Neuronal stem cell (in vitro differentiated cells): ENCODE measurements at regions not wholly inside any gene's neighbourhood (a gene's known extent, or its start where the extent isn't known, plus 50 kb on each side); places are given as distances from the start of the nearest gene placed in this dataset.

ENCODE experiments used
- DNase-seq: peaks from one replicate; pipeline ENCODE4 v3.0.0-alpha.2; 2013; ENCODE audit warnings: low spot score
- H2AFZ ChIP-seq: one replicate; pipeline ENCODE4 v1.6.1; 2013; ENCODE audit warnings: mild to moderate bottlenecking, low read length, inconsistent platforms
- H2AK5ac ChIP-seq: 2 replicates; pipeline ENCODE4 v1.6.1; 2013; ENCODE audit warnings: low read depth, mild to moderate bottlenecking, inconsistent platforms, low read length, moderate library complexity, mixed read lengths
- H2BK120ac ChIP-seq: 2 replicates; pipeline ENCODE4 v1.6.1; 2013; ENCODE audit warnings: low read depth, mild to moderate bottlenecking, inconsistent platforms, low read length, moderate library complexity, mixed read lengths
- H2BK12ac ChIP-seq: one replicate; pipeline ENCODE4 v1.6.1; 2013; ENCODE audit warnings: low read length, inconsistent platforms
- H2BK15ac ChIP-seq: 2 replicates; pipeline ENCODE4 v1.6.1; 2013; ENCODE audit warnings: mild to moderate bottlenecking, low read length, inconsistent platforms, mixed read lengths
- H2BK5ac ChIP-seq: one replicate; pipeline ENCODE4 v1.6.1; 2013; ENCODE audit warnings: inconsistent platforms, mild to moderate bottlenecking, low read length, moderate library complexity
- H3K14ac ChIP-seq: one replicate; pipeline ENCODE4 v1.6.1; 2013; ENCODE audit warnings: low read length, inconsistent platforms
- H3K18ac ChIP-seq: 2 replicates; pipeline ENCODE4 v1.6.1; 2013; ENCODE audit warnings: low read length, inconsistent platforms
- H3K23ac ChIP-seq: 2 replicates; pipeline ENCODE4 v1.6.1; 2013; ENCODE audit warnings: low read depth, mild to moderate bottlenecking, mixed read lengths, low read length, inconsistent platforms; ENCODE audit not compliant: poor library complexity
- H3K27ac ChIP-seq: replicated peaks from 3 replicates; pipeline ENCODE4 v1.5.1; 2013; ENCODE audit warnings: low read length, inconsistent platforms
- H3K27me3 ChIP-seq, 3 experiments: 2 replicates each; pipeline ENCODE4 v1.6.1; 2013; ENCODE audit warnings: low read length in 3 of 3, mild to moderate bottlenecking in 2 of 3, inconsistent platforms in 1 of 3, low read depth in 1 of 3, mixed read lengths in 1 of 3, moderate library complexity in 1 of 3; ENCODE audit not compliant: control insufficient read depth in 3 of 3, insufficient read depth in 3 of 3
- H3K36me3 ChIP-seq, 2 donors: replicated peaks in 1 of 2; 2 replicates each; pipeline ENCODE4 v1.6.1; 2013; ENCODE audit warnings: low read length in 2 of 2; ENCODE audit not compliant: control insufficient read depth in 2 of 2, insufficient read depth in 2 of 2
- H3K4ac ChIP-seq: 2 replicates; pipeline ENCODE4 v1.6.1; 2013; ENCODE audit warnings: inconsistent platforms, mild to moderate bottlenecking, low read length, moderate library complexity
- H3K4me1 ChIP-seq, 2 donors: 1 replicate in 1 of 2; 2 replicates in 1 of 2; pipeline ENCODE4 v1.6.1; 2013; ENCODE audit warnings: low read length in 2 of 2, low read depth in 1 of 2; ENCODE audit not compliant: control insufficient read depth in 2 of 2, insufficient read depth in 1 of 2
- H3K4me2 ChIP-seq: one replicate; pipeline ENCODE4 v1.6.1; 2013; ENCODE audit warnings: mild to moderate bottlenecking, low read length, inconsistent platforms; ENCODE audit not compliant: insufficient read depth, poor library complexity, severe bottlenecking
- H3K4me3 ChIP-seq, 2 donors: 2 replicates each; pipeline ENCODE4 v1.5.1; 2013; ENCODE audit warnings: low read length in 2 of 2, mild to moderate bottlenecking in 2 of 2, inconsistent platforms in 1 of 2, moderate library complexity in 1 of 2
- H3K79me1 ChIP-seq: one replicate; pipeline ENCODE4 v1.6.1; 2013; ENCODE audit warnings: low read depth, mild to moderate bottlenecking, inconsistent platforms, low read length, moderate library complexity
- H3K9ac ChIP-seq: one replicate; pipeline ENCODE4 v1.6.1; 2013; ENCODE audit warnings: mild to moderate bottlenecking, low read depth, low read length, inconsistent platforms; ENCODE audit not compliant: poor library complexity
- H3K9me3 ChIP-seq, 2 donors: replicated peaks in 1 of 2; 2 replicates each; pipeline versions ENCODE3 to v1.6.1; 2013; ENCODE audit warnings: low read length in 2 of 2, mild to moderate bottlenecking in 2 of 2, inconsistent platforms in 1 of 2, low read depth in 1 of 2, mixed read lengths in 1 of 2, moderate library complexity in 1 of 2; ENCODE audit not compliant: control insufficient read depth in 2 of 2, insufficient read depth in 1 of 2
- H4K8ac ChIP-seq: one replicate; pipeline ENCODE4 v1.6.1; 2013; ENCODE audit warnings: low read depth, mild to moderate bottlenecking, inconsistent platforms, low read length, moderate library complexity
- H4K91ac ChIP-seq: one replicate; pipeline ENCODE4 v1.6.1; 2013; ENCODE audit warnings: low read length, low read depth, mild to moderate bottlenecking, inconsistent platforms; ENCODE audit not compliant: poor library complexity
- WGBS, 2 donors: extraction: QIAGEN DNeasy Blood & Tissue Kit; methylation state at CpG; one replicate each; pipeline ENCODE4 v1.1.7; 2013; ENCODE audit warnings: missing lambda C conversion rate in 2 of 2, mixed read lengths in 1 of 2; ENCODE audit not compliant: insufficient read length in 2 of 2, insufficient replicate concordance in 1 of 2; ENCODE audit errors: extremely low coverage in 2 of 2; 5-methylcytosine and 5-hydroxymethylcytosine counted together

- H3K18ac ChIP-seq: no peak overlapping the region
- no peak overlapping the region for H2AK5ac ChIP-seq
- H3K14ac ChIP-seq: no peak overlapping the region
- no CpG with 5 or more reads among the region's 1 CpG for WGBS, 2 donors
- H3K9ac ChIP-seq: no peak overlapping the region
- H3K4ac ChIP-seq: no peak overlapping the region
- H4K8ac ChIP-seq: no peak overlapping the region
- H3K4me2 ChIP-seq: no peak overlapping the region
- H3K27ac ChIP-seq: no peak overlapping the region
- no peak overlapping the region for H3K4me3 ChIP-seq
- H4K91ac ChIP-seq: no peak overlapping the region
- no peaks in the 10 kb centered on the region for H3K79me1 ChIP-seq
- no peak overlapping the region for H2AFZ ChIP-seq
- H2BK15ac ChIP-seq: no peak overlapping the region
- no peak overlapping the region for H3K23ac ChIP-seq
- no peaks in the 10 kb centered on the region for H3K4me1 ChIP-seq
- H3K27me3 ChIP-seq: no peaks in the 10 kb centered on the region
- no peak overlapping the region for H2BK120ac ChIP-seq
- no peak overlapping the region for H2BK5ac ChIP-seq
- DNase-seq: no peak
- H2BK12ac ChIP-seq: no peak overlapping the region
- no peaks in the 10 kb centered on the region for H3K9me3 ChIP-seq
- H3K36me3 ChIP-seq: no peaks in the 10 kb centered on the region
Observed at GRCh38 chr2:59957504-59957903, 596.0 kb downstream of the BCL11A start.

- Histone ChIP-seq H2AFZ (no peak overlapping the region), H2BK5ac (no peak overlapping the region), H3K79me1 (no peaks in the 10 kb centered on the region), H3K18ac (no peak overlapping the region), H3K4ac (no peak overlapping the region), H2AK5ac (no peak overlapping the region), H3K36me3 (no peaks in the 10 kb centered on the region), H2BK120ac (no peak overlapping the region), H3K14ac (no peak overlapping the region), H3K9ac (no peak overlapping the region), H2BK15ac (no peak overlapping the region), H3K27ac (no peak overlapping the region), H3K4me3 (no peak overlapping the region), H3K9me3 (no peaks in the 10 kb centered on the region), H3K4me1 (no peaks in the 10 kb centered on the region), H3K4me2 (no peak overlapping the region), H2BK12ac (no peak overlapping the region), H4K8ac (no peak overlapping the region), H3K27me3 (no peaks in the 10 kb centered on the region), H3K23ac (no peak overlapping the region), H4K91ac (no peak overlapping the region)
- WGBS, 2 donors: no CpG with 5 or more reads among the region's 4 CpGs
- no peak for DNase-seq
Observed at GRCh38 chr2:59956981-59957380, 596.5 kb downstream of the BCL11A start.

- H4K91ac ChIP-seq: no peak overlapping the region
- H3K36me3 ChIP-seq: no peaks in the 10 kb centered on the region
- no peak overlapping the region for H2BK15ac ChIP-seq
- no peak overlapping the region for H3K27ac ChIP-seq
- no peak overlapping the region for H2AFZ ChIP-seq
- H3K4me1 ChIP-seq: no peaks in the 10 kb centered on the region
- H3K4me3 ChIP-seq: no peak overlapping the region
- no peak overlapping the region for H2AK5ac ChIP-seq
- H3K14ac ChIP-seq: no peak overlapping the region
- H2BK120ac ChIP-seq: no peak overlapping the region
- no peak overlapping the region for H3K9ac ChIP-seq
- H3K9me3 ChIP-seq: no peaks in the 10 kb centered on the region
- no peak overlapping the region for H4K8ac ChIP-seq
- DNase-seq: no peak
- no peak overlapping the region for H2BK5ac ChIP-seq
- no peak overlapping the region for H3K23ac ChIP-seq
- no peak overlapping the region for H3K18ac ChIP-seq
- no peak overlapping the region for H3K4me2 ChIP-seq
- WGBS, 2 donors: no CpG with 5 or more reads among the region's 10 CpGs
- no peak overlapping the region for H2BK12ac ChIP-seq
- no peaks in the 10 kb centered on the region for H3K27me3 ChIP-seq
- H3K79me1 ChIP-seq: no peaks in the 10 kb centered on the region
- H3K4ac ChIP-seq: no peak overlapping the region
Observed at GRCh38 chr2:59947917-59948541, 605.4 kb downstream of the BCL11A start.

DNA sequence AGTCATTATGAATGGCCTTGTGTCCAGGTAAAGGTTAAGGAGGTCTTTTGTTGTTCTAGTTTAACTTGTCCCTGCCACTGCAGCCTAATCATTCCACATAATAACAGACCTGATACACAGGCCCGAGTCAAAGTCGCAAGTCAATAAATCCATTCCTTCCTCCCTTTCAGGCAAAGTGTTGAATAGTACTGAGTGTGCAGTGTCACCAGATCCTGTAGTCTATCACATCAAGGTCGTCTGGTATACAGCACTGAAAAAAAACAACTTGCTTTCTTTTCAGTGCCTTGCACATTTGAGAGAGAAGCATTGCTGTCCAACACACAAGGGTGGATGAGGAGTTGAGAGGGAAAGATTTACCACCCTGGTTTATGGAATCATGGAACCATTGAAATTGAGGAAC, 606.2 kb downstream of the BCL11A start:
- no peaks in the 10 kb centered on the region for H3K9me3 ChIP-seq
- no peak overlapping the region for H2BK15ac ChIP-seq
- H4K8ac ChIP-seq: no peak overlapping the region
- H3K9ac ChIP-seq: no peak overlapping the region
- H3K14ac ChIP-seq: no peak overlapping the region
- no peaks in the 10 kb centered on the region for H3K27me3 ChIP-seq
- no peaks in the 10 kb centered on the region for H3K4me1 ChIP-seq
- H3K18ac ChIP-seq: no peak overlapping the region
- H4K91ac ChIP-seq: no peak overlapping the region
- WGBS, 2 donors: no CpG with 5 or more reads among the region's 3 CpGs
- H2BK12ac ChIP-seq: no peak overlapping the region
- DNase-seq: no peak
- H3K36me3 ChIP-seq: no peaks in the 10 kb centered on the region
- no peak overlapping the region for H3K27ac ChIP-seq
- no peak overlapping the region for H2BK5ac ChIP-seq
- H3K4me3 ChIP-seq: no peak overlapping the region
- H3K79me1 ChIP-seq: no peaks in the 10 kb centered on the region
- no peak overlapping the region for H2AFZ ChIP-seq
- no peak overlapping the region for H2BK120ac ChIP-seq
- no peak overlapping the region for H3K23ac ChIP-seq
- H2AK5ac ChIP-seq: no peak overlapping the region
- no peak overlapping the region for H3K4me2 ChIP-seq
- no peak overlapping the region for H3K4ac ChIP-seq
